Activated CD8-positive, alpha-beta T cell treated with anti-CD3 and anti-CD28 coated beads for 36 hours (primary cell): ENCODE measurements at regions not wholly inside any gene's neighbourhood (a gene's known extent, or its start where the extent isn't known, plus 50 kb on each side); places are given as distances from the start of the nearest gene placed in this dataset.

ENCODE experiments used
- ATAC-seq: fragments of 200-7000 bp; cut with Tn5 transposase; one replicate; pipeline ENCODE4 v1.10.0; 2021; ENCODE audit warnings: mild to moderate bottlenecking, moderate library complexity
- CTCF ChIA-PET: fragments of 350-600 bp; sonication (Branson Sonifier 250); formaldehyde crosslinking; loops from one replicate; lab custom pipeline; 2021; ENCODE audit warnings: antibody characterized with exemption; lab: Charles Lee
- POLR2A ChIA-PET: fragments of 350-600 bp; sonication (Branson Sonifier 250); formaldehyde crosslinking; loops from one replicate; lab custom pipeline; 2021; ENCODE audit warnings: antibody characterized with exemption; lab: Charles Lee
- DNase-seq: peaks from one replicate; pipeline ENCODE4 v3.0.0-alpha.2; 2020
- H3K27ac Mint-ChIP-seq: one replicate; pipeline ENCODE4 v1.8.0; 2021; ENCODE audit warnings: mild to moderate bottlenecking, mixed read lengths
- H3K27me3 Mint-ChIP-seq: one replicate; pipeline ENCODE4 v1.8.0; 2021; ENCODE audit warnings: mixed read lengths
- H3K36me3 Mint-ChIP-seq: one replicate; pipeline ENCODE4 v1.8.0; 2021; ENCODE audit warnings: low read depth, mixed read lengths
- H3K4me1 Mint-ChIP-seq: one replicate; pipeline ENCODE4 v1.8.0; 2021; ENCODE audit warnings: low read depth, mixed read lengths
- H3K4me3 Mint-ChIP-seq: one replicate; pipeline ENCODE4 v1.8.0; 2021; ENCODE audit warnings: mild to moderate bottlenecking, moderate library complexity, mixed read lengths
- H3K9me3 Mint-ChIP-seq: one replicate; pipeline ENCODE4 v1.8.0; 2021; ENCODE audit warnings: mixed read lengths
- intact Hi-C: fragments of 100-400 bp; cut with micrococcal nuclease; formaldehyde crosslinking; loops from one replicate; pipeline ENCODE4 v1.10.0; 2022
- TF ChIP-seq, protein P1 (sequence below): fragments of 200-600 bp; IDR thresholded peaks from one replicate; pipeline ENCODE4 v1.8.0; 2022; ENCODE audit warnings: antibody characterized with exemption, mild to moderate bottlenecking

DNA sequence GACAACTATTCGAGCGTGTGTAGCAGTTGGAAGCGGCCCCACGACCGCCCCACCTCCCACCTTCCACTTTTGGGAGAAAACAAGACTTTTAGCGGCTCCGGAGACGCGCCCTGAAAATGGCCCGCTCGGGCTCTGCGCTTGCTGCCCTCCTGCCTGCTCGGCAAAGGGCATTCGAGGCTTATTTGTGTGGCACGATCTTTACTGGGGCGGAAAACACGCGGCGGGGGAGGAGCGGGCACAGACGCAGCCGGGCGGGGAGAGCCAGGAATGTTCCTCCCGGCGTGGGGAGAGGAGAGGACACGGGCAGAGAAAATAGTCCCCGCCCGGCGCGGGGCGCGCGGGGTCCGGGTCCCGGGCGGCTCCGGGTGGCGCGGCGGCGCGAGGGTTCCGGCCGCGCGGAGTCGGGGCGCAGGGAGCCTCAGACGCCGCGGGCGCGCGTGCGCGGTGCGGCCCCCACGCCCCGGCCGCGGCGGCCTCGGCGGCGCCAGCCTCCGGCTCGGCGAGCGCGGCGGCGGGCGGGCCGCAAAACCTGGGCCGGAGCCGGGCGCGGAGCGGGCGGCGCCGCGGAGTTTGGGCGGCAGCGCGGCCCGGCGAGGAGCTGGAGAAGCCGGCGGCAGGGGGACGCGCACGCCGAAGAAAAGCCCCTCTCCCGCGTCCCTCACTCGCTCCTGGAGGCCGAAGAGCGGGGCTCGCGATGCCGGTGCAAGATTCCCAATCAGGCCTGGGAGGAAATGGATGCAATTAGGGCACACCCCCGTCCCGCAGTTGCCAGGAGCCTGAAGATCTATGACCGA is 90.0 kb upstream of the ARID1B start:
- TF ChIP-seq, protein P1, sequence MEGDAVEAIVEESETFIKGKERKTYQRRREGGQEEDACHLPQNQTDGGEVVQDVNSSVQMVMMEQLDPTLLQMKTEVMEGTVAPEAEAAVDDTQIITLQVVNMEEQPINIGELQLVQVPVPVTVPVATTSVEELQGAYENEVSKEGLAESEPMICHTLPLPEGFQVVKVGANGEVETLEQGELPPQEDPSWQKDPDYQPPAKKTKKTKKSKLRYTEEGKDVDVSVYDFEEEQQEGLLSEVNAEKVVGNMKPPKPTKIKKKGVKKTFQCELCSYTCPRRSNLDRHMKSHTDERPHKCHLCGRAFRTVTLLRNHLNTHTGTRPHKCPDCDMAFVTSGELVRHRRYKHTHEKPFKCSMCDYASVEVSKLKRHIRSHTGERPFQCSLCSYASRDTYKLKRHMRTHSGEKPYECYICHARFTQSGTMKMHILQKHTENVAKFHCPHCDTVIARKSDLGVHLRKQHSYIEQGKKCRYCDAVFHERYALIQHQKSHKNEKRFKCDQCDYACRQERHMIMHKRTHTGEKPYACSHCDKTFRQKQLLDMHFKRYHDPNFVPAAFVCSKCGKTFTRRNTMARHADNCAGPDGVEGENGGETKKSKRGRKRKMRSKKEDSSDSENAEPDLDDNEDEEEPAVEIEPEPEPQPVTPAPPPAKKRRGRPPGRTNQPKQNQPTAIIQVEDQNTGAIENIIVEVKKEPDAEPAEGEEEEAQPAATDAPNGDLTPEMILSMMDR: no peak
- Mint-ChIP-seq H3K27ac (peak overlapping the region; percentile 89), H3K4me3 (peak overlapping the region; percentile 89), H3K9me3 (no peaks in the 10 kb centered on the region), H3K27me3 (no peaks in the 10 kb centered on the region), H3K36me3 (no peaks in the 10 kb centered on the region), H3K4me1 (peaks cover 20% of the 10 kb centered on the region)
- peak; percentile 91 for ATAC-seq
- intact Hi-C loops: loop anchor here (2.0 kb wide), 1 partner anchor 90 kb away; the partner anchor contains the start of gene ARID1B
- ChIA-PET POLR2A (interaction anchor here (0.9 to 1.4 kb wide), 2 partner anchors 90 to 327 kb away, joined by 3 read pairs; partner anchors contain the start of gene ARID1B), CTCF (interaction anchor here (1.0 to 1.1 kb wide), 2 partner anchors 10 to 90 kb away, joined by 3 to 5 read pairs; partner anchors contain the start of gene ARID1B)
- DNase-seq: peak; percentile 70

DNA sequence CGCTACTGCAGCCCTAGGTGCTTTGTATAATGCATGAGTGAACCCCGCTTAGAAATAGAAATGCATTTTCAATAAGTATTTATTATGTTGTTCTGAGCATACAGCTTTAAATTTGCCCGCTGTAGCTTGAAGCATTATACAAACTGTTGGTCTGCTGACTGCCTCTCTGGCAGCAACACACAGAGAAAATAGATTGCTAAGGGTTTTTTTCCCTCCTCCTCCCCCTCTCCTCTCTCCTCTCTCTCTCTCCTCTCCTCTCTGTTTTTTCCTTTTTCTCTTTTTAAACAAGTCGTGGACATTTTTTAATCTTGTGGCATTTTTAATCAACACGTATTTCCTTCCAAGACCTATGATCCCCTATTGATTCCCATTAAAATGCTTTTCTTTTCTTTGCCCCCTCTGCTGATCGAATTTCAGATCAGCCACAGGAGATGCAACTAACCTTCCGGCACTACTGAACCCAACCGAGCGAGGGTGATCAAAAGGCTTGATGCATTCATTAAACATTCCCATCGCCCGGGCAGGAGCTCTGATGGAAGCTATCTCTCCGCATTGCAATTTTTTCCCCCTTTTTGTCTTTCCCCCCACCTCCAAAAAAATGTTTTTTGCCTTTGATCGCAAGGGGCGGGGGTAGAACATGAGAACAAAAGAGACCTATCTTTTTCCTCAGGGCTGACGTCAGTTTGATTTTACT is 90.7 kb upstream of the ARID1B start:
- DNase-seq: peak; percentile 53
- H3K4me1 Mint-ChIP-seq: peaks cover 20% of the 10 kb centered on the region
- ChIA-PET CTCF (interaction anchor here (0.7 to 1.6 kb wide), 5 partner anchors 10 to 91 kb away, joined by 3 to 5 read pairs (median 3); partner anchors contain the start of gene ARID1B), POLR2A (interaction anchor here (0.6 to 1.4 kb wide), 2 partner anchors 18 to 91 kb away, joined by 3 read pairs; partner anchors contain the start of gene ARID1B)
- peak overlapping the region; percentile 89 for H3K4me3 Mint-ChIP-seq
- peak; percentile 43 for ATAC-seq
- no peaks in the 10 kb centered on the region for H3K36me3 Mint-ChIP-seq
- H3K9me3 Mint-ChIP-seq: no peaks in the 10 kb centered on the region
- no peaks in the 10 kb centered on the region for H3K27me3 Mint-ChIP-seq
- intact Hi-C loops: loop anchor here (2.0 kb wide), 1 partner anchor 90 kb away; the partner anchor contains the start of gene ARID1B
- peak overlapping the region; percentile 89 for H3K27ac Mint-ChIP-seq
- TF ChIP-seq, protein P1: peak; percentile 64

DNA sequence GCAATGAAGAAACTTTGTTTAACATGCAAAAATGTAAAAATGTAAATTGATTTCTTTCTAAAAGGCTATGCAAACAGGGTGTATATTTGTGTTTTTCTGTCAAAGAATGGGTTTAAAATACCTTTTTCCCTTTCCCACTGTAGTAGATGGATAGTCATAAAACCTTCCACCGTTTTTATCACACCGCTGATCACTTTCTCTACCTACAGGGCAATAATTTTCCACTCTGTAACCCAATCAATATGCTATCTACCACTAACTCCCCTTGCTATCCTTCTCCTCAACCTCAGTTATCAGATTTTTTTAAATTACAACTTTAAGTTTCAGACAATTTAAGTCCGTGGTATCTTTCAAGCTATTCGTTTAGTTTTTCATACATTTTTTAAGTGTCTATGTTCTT is 91.4 kb upstream of the ARID1B start:
- DNase-seq: no peak
- CTCF ChIA-PET: interaction anchor here (0.7 to 1.6 kb wide), 3 partner anchors 12 to 77 kb away, joined by 3 to 5 read pairs (median 3); no protein-coding TSS in a partner anchor
- Mint-ChIP-seq H3K27me3 (no peaks in the 10 kb centered on the region), H3K9me3 (no peaks in the 10 kb centered on the region), H3K27ac (no peak overlapping the region), H3K4me1 (peaks cover 20% of the 10 kb centered on the region), H3K4me3 (peak overlapping the region; percentile 89), H3K36me3 (no peaks in the 10 kb centered on the region)
- POLR2A ChIA-PET: interaction anchor here (0.6 to 1.4 kb wide), 2 partner anchors 17 to 91 kb away, joined by 3 read pairs; partner anchors contain the start of gene ARID1B
- TF ChIP-seq, protein P1: no peak
- ATAC-seq: no peak
- intact Hi-C loops: loop anchor here (2.0 kb wide), 1 partner anchor 91 kb away; the partner anchor contains the start of gene ARID1B

DNA sequence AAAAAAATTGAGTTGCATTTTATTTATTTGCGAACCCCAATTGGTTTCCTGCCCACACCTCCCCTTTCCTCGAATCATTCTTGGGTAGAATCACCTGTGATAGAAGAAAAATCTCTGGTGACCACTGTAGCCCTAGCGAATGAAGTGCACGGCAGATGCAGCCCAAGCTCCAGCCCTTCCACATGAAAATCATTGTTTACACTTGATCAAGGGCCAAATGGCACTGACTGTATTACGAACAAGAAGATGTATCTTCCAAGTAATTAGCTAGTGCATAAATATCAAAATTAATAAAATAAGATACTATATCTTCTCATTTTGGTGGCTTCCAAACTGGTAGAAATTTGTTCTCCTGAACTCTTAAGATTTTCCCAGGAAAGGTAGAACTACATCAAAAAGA is 93.4 kb upstream of the ARID1B start:
- peaks cover 19% of the 10 kb centered on the region for H3K4me1 Mint-ChIP-seq

More for the DNA sequence above, 93.4 kb upstream of the ARID1B start:
- H3K27me3 Mint-ChIP-seq: no peaks in the 10 kb centered on the region
- ATAC-seq (no peak), DNase-seq (no peak)
- CTCF ChIA-PET: no interaction called here
- H3K27ac Mint-ChIP-seq: no peak overlapping the region
- TF ChIP-seq, protein P1: no peak
- POLR2A ChIA-PET: no interaction called here
- intact Hi-C loops: no loop called here
- H3K4me3 Mint-ChIP-seq: no peak overlapping the region
- H3K9me3 Mint-ChIP-seq: no peaks in the 10 kb centered on the region
- H3K36me3 Mint-ChIP-seq: no peaks in the 10 kb centered on the region
